NCI-H2227 (cell line): ENCODE measurements at regions not wholly inside any gene's neighbourhood (a gene's known extent, or its start where the extent isn't known, plus 50 kb on each side); places are given as distances from the start of the nearest gene placed in this dataset.
"Not testable (repeated sequence)": the region's sequence is repeated elsewhere in the genome, so short reads cannot be mapped to it uniquely, and the experiment has no call there.

Experiments
- DNase-seq: peaks from one replicate; lab custom pipeline; 2025; ENCODE audit not compliant: unreplicated experiment; lab: John Stamatoyannopoulos, UW

GRCh38 chr2:35199298-35199697, 1156.3 kb upstream of the CRIM1 start:
- no peak for DNase-seq

GRCh38 chr2:35185861-35186412, 1169.6 kb upstream of the CRIM1 start:
- no peak for DNase-seq

- DNase-seq = no peak
These were observed 1171.1 kb upstream of the CRIM1 start for GRCh38 chr2:35184471-35184870.

- not testable (repeated sequence) for DNase-seq
These were observed 1178.9 kb upstream of the CRIM1 start for GRCh38 chr2:35176726-35177125.

GRCh38 chr2:35174845-35175244, 1180.7 kb upstream of the CRIM1 start:
- DNase-seq = no peak

GRCh38 chr2:35172687-35173086, 1182.9 kb upstream of the CRIM1 start:
- DNase-seq = no peak

- no peak for DNase-seq
These were observed 1187.2 kb upstream of the CRIM1 start for GRCh38 chr2:35168351-35168750.

GRCh38 chr2:35163948-35164347, 1191.6 kb upstream of the CRIM1 start:
- DNase-seq = no peak

GRCh38 chr2:35160871-35161270, 1194.7 kb upstream of the CRIM1 start:
- no peak for DNase-seq

GRCh38 chr2:35125871-35126270, 1229.7 kb upstream of the CRIM1 start:
- no peak for DNase-seq

GRCh38 chr2:35125278-35125677, 1230.3 kb upstream of the CRIM1 start:
- DNase-seq = no peak

GRCh38 chr2:35116151-35116550, 1239.4 kb upstream of the CRIM1 start:
- no peak for DNase-seq

GRCh38 chr2:35114765-35115164, 1240.8 kb upstream of the CRIM1 start:
- no peak for DNase-seq

GRCh38 chr2:35112367-35112766, 1243.2 kb upstream of the CRIM1 start:
- not testable (repeated sequence) for DNase-seq

GRCh38 chr2:35104309-35104708, 1251.3 kb upstream of the CRIM1 start:
- no peak for DNase-seq

GRCh38 chr2:35099342-35099741, 1256.2 kb upstream of the CRIM1 start:
- DNase-seq = no peak

- DNase-seq = no peak
These were observed 1273.5 kb upstream of the CRIM1 start for GRCh38 chr2:35082072-35082471.

GRCh38 chr2:35081622-35082015, 1274.0 kb upstream of the CRIM1 start:
- no peak for DNase-seq

- DNase-seq = no peak
These were observed 1274.5 kb upstream of the CRIM1 start for GRCh38 chr2:35081001-35081621.

- no peak for DNase-seq
These were observed 1275.2 kb upstream of the CRIM1 start for GRCh38 chr2:35080231-35080910.

GRCh38 chr2:35067420-35067819, 1288.2 kb upstream of the CRIM1 start:
- DNase-seq = no peak

GRCh38 chr2:35063836-35064235, 1291.7 kb upstream of the CRIM1 start:
- no peak for DNase-seq

- DNase-seq = no peak
These were observed 1319.7 kb upstream of the CRIM1 start for GRCh38 chr2:35035883-35036282.
